ENCODE measurements at regions not wholly inside any gene's neighbourhood (a gene's known extent, or its start where the extent isn't known, plus 50 kb on each side); places are given as distances from the start of the nearest gene placed in this dataset.
"Not testable (repeated sequence)": the region's sequence is repeated elsewhere in the genome, so short reads cannot be mapped to it uniquely, and the experiment has no call there.

DNA sequence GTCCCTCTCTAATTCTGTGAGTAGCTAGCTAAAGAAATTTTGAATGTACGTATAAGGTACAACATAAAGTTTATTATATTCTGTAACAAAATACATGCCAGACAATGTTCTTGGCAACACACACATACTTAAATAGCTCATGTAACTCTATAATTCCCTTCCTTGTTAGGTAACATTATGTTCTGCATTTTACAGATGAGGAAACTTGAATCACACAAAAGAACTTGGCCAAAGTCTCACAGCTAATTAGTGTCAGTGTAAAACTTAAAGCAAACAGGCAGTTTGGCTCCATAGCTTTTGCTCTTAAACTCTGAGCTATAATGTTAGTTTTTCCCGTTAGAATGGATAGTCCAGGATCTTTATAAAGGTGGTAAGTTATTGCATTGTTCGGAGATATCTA, 1091.8 kb upstream of the SLIT2 start:
- no peaks in the 10 kb centered on the region for H3K36me3 ChIP-seq (ENCODE audit: control insufficient read depth in 2 of 2, insufficient read depth in 2 of 2, low read length in 2 of 2)
- H3K4me3 ChIP-seq (ENCODE audit: low read length in 2 of 2): no peak overlapping the region
- peaks cover 0 to 4% of the 10 kb centered on the region in 2 donors for H3K9me3 ChIP-seq (ENCODE audit: control insufficient read depth in 2 of 2, low read length in 2 of 2)
- H3K4me1 ChIP-seq (ENCODE audit: control insufficient read depth in 2 of 2, insufficient read depth in 2 of 2, low read length in 2 of 2): no peaks in the 10 kb centered on the region
- H3K27ac ChIP-seq (ENCODE audit: low read depth in 2 of 2, low read length in 2 of 2): no peak overlapping the region
- H3K9ac ChIP-seq (ENCODE audit: low read depth in 1 of 2, low read length in 2 of 2): no peak overlapping the region
- no peaks in the 10 kb centered on the region for H3K27me3 ChIP-seq (ENCODE audit: control insufficient read depth in 2 of 2, insufficient read depth in 2 of 2, low read length in 2 of 2)

DNA sequence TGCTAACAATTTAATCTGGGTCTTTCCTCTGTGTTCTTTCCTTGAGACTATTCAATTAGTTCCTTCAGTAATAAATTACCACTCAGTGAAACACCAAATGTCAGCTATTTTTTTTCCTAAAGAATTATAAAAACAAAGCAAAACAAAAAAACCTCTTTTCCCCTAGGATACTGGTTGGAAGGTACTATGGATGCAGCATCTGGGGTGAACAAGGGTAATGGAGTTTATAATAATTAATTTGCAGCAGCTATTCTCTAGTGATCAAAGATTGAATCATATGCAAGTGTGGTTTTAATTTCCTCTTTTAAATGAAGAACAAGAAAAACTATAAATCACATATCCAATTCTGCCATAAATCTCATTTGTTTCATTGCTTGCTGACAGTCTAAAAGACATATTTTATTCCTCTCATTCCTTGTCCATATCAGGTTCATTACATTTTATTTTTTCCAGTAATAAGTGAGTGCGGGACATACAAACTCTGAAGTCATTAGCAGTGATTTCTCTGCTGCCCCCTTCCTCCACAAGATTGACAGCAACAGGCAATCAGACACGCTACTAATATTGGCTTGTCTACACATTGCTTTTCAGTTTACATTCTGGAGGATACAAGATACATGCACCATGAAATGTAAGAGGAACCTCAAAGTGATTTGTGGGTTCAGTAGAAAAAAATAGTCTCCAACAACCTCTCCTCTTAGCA, 1093.4 kb upstream of the SLIT2 start:
- H3K36me3 ChIP-seq (ENCODE audit: control insufficient read depth in 2 of 2, insufficient read depth in 2 of 2, low read length in 2 of 2): no peaks in the 10 kb centered on the region
- H3K4me1 ChIP-seq (ENCODE audit: control insufficient read depth in 2 of 2, insufficient read depth in 2 of 2, low read length in 2 of 2): no peaks in the 10 kb centered on the region
- no peaks in the 10 kb centered on the region for H3K27me3 ChIP-seq (ENCODE audit: control insufficient read depth in 2 of 2, insufficient read depth in 2 of 2, low read length in 2 of 2)
- peaks cover 0 to 4% of the 10 kb centered on the region in 2 donors for H3K9me3 ChIP-seq (ENCODE audit: control insufficient read depth in 2 of 2, low read length in 2 of 2)
- no peak overlapping the region for H3K4me3 ChIP-seq (ENCODE audit: low read length in 2 of 2)
- no peak overlapping the region for H3K9ac ChIP-seq (ENCODE audit: low read depth in 1 of 2, low read length in 2 of 2)
- H3K27ac ChIP-seq (ENCODE audit: low read depth in 2 of 2, low read length in 2 of 2): no peak overlapping the region

DNA sequence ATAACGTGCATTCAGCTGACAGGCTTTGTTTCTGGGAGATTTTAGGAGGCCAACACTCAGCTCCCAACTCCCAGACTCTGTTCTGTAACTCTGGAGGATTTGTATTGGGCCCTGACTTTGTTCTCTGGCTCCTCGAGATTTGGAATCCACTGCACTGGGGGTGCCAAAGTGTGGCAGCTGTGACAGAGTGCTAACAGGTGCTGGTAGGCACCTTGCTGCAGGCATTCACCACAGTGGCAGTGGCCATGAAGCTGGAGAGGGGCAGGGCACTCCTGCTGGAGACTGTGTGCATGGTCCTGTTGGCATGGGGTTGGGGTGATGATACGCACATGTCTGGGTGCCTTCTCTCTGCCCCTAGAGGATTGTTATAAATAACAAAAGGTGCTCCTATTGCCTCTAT, 1094.9 kb upstream of the SLIT2 start:
- Histone ChIP-seq H3K27me3 (ENCODE audit: control insufficient read depth in 2 of 2, insufficient read depth in 2 of 2, low read length in 2 of 2) (no peaks in the 10 kb centered on the region), H3K4me3 (ENCODE audit: low read length in 2 of 2) (no peak overlapping the region), H3K9ac (ENCODE audit: low read depth in 1 of 2, low read length in 2 of 2) (no peak overlapping the region), H3K27ac (ENCODE audit: low read depth in 2 of 2, low read length in 2 of 2) (no peak overlapping the region), H3K4me1 (ENCODE audit: control insufficient read depth in 2 of 2, insufficient read depth in 2 of 2, low read length in 2 of 2) (no peaks in the 10 kb centered on the region), H3K36me3 (ENCODE audit: control insufficient read depth in 2 of 2, insufficient read depth in 2 of 2, low read length in 2 of 2) (no peaks in the 10 kb centered on the region), H3K9me3 (ENCODE audit: control insufficient read depth in 2 of 2, low read length in 2 of 2) (peaks cover 0 to 4% of the 10 kb centered on the region in 2 donors)

DNA sequence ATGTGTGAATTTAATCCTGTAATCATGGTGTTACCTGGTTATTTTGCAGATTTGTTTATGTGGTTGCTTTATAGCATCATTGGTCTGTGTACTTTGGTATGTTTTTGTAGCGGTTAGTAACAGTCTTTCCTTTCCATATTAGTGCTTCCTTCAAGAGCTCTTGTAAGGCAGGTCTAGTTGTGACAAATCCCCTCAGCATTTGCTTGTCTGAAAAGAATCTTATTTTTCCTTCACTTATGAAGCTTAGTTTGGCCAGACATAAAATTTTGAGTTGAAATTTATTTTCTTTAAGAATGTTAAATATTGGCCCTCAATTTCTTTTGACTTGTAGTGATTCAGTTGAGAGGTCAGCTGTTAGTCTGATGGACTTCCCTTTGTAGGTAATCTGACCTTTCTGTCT, 1096.1 kb upstream of the SLIT2 start:
- H3K27ac ChIP-seq (ENCODE audit: low read depth in 2 of 2, low read length in 2 of 2): no peak overlapping the region
- H3K9ac ChIP-seq (ENCODE audit: low read depth in 1 of 2, low read length in 2 of 2): no peak overlapping the region
- no peak overlapping the region for H3K4me3 ChIP-seq (ENCODE audit: low read length in 2 of 2)
- peaks cover 0 to 4% of the 10 kb centered on the region in 2 donors for H3K9me3 ChIP-seq (ENCODE audit: control insufficient read depth in 2 of 2, low read length in 2 of 2)
- H3K4me1 ChIP-seq (ENCODE audit: control insufficient read depth in 2 of 2, insufficient read depth in 2 of 2, low read length in 2 of 2): no peaks in the 10 kb centered on the region
- no peaks in the 10 kb centered on the region for H3K36me3 ChIP-seq (ENCODE audit: control insufficient read depth in 2 of 2, insufficient read depth in 2 of 2, low read length in 2 of 2)
- no peaks in the 10 kb centered on the region for H3K27me3 ChIP-seq (ENCODE audit: control insufficient read depth in 2 of 2, insufficient read depth in 2 of 2, low read length in 2 of 2)

DNA sequence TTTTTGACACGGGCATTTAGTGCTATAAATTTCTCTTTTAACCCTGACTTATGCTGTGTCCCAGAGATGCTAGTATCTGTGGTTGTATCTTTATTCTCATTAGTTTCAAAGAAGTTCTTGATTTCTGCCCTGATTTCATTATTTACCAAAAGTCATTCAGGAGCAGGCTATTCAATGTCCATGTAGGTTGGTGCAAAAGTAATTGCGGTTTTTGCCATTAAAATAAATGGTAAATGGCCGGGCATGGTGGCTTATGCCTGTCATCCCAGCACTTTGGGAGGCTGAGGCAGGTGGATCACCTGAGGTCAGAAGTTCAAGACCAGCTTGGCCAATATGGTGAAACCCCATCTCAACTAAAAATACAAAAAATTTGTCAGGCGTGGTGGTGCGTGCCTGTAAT, 1097.4 kb upstream of the SLIT2 start:
- H3K27ac ChIP-seq (ENCODE audit: low read depth in 2 of 2, low read length in 2 of 2); H3K9ac ChIP-seq (ENCODE audit: low read depth in 1 of 2, low read length in 2 of 2); H3K36me3 ChIP-seq (ENCODE audit: control insufficient read depth in 2 of 2, insufficient read depth in 2 of 2, low read length in 2 of 2); H3K4me3 ChIP-seq (ENCODE audit: low read length in 2 of 2); H3K4me1 ChIP-seq (ENCODE audit: control insufficient read depth in 2 of 2, insufficient read depth in 2 of 2, low read length in 2 of 2); H3K9me3 ChIP-seq (ENCODE audit: control insufficient read depth in 2 of 2, low read length in 2 of 2); H3K27me3 ChIP-seq (ENCODE audit: control insufficient read depth in 2 of 2, insufficient read depth in 2 of 2, low read length in 2 of 2): not testable (repeated sequence)

DNA sequence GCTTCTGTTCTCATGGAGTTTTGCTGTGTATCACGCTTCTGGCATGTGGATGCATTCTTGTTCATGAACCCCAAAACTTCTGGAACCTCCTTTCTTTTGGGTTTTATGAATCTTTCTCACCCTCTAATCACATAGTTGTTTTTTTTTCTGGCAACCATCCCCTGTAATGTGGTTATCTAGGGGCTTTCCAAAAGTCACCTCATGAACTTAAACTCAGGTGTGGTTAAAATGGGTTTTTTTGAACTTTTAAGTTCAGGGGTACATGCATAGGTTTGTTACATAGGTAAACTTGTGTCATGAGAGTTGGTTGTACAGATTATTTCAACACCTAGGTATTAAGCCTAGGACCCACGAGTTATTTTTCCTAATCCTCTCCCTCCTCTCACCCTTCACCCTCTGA, 1099.4 kb upstream of the SLIT2 start:
- Histone ChIP-seq H3K9me3 (ENCODE audit: control insufficient read depth in 2 of 2, low read length in 2 of 2) (peaks cover 0 to 4% of the 10 kb centered on the region in 2 donors), H3K9ac (ENCODE audit: low read depth in 1 of 2, low read length in 2 of 2) (no peak overlapping the region), H3K4me1 (ENCODE audit: control insufficient read depth in 2 of 2, insufficient read depth in 2 of 2, low read length in 2 of 2) (no peaks in the 10 kb centered on the region), H3K27me3 (ENCODE audit: control insufficient read depth in 2 of 2, insufficient read depth in 2 of 2, low read length in 2 of 2) (no peaks in the 10 kb centered on the region), H3K36me3 (ENCODE audit: control insufficient read depth in 2 of 2, insufficient read depth in 2 of 2, low read length in 2 of 2) (no peaks in the 10 kb centered on the region), H3K4me3 (ENCODE audit: low read length in 2 of 2) (no peak overlapping the region), H3K27ac (ENCODE audit: low read depth in 2 of 2, low read length in 2 of 2) (no peak overlapping the region)

DNA sequence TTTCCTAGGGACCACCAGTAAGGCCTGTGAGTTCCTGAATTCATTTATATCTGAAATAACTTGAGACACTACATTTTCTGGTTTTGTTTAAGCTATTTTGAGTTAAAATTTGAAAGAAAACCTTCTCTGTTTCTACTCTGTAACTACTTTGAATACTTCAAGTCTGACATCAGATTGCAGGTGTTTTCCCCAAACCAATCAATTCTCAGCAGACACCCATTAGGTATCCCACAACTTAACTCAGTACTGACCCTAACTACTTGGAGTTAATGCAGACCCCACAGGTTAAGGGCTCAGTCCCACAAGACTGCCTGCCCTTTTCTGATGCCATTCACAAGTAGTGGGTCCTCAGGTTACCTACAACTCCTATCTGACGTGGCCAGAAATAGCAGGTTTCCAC, 1100.0 kb upstream of the SLIT2 start:
- Histone ChIP-seq H3K4me1 (ENCODE audit: control insufficient read depth in 2 of 2, insufficient read depth in 2 of 2, low read length in 2 of 2) (no peaks in the 10 kb centered on the region), H3K9me3 (ENCODE audit: control insufficient read depth in 2 of 2, low read length in 2 of 2) (peaks cover 0 to 4% of the 10 kb centered on the region in 2 donors), H3K36me3 (ENCODE audit: control insufficient read depth in 2 of 2, insufficient read depth in 2 of 2, low read length in 2 of 2) (no peaks in the 10 kb centered on the region), H3K4me3 (ENCODE audit: low read length in 2 of 2) (no peak overlapping the region), H3K9ac (ENCODE audit: low read depth in 1 of 2, low read length in 2 of 2) (no peak overlapping the region), H3K27me3 (ENCODE audit: control insufficient read depth in 2 of 2, insufficient read depth in 2 of 2, low read length in 2 of 2) (no peaks in the 10 kb centered on the region), H3K27ac (ENCODE audit: low read depth in 2 of 2, low read length in 2 of 2) (no peak overlapping the region)

DNA sequence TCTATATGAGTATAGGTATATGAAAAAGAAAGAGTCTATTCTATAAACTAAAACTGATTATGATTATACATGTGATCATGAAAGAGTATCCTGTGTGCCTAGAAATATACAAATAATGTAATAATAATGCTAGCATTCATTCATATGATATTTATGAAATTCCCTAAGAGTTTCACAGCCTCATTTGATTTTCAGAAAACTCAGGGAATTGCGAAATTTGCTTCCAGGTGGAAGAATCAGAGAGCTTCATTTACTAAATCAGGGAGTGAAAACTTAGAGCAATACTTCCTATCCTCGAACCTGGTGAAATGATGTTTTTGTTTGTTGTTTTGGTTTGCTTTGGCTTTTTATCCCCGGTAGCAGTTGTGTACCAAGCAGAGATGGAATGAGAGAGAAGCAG, 1105.7 kb upstream of the SLIT2 start:
- no peak overlapping the region for H3K9ac ChIP-seq (ENCODE audit: low read depth in 1 of 2, low read length in 2 of 2)
- H3K27me3 ChIP-seq (ENCODE audit: control insufficient read depth in 2 of 2, insufficient read depth in 2 of 2, low read length in 2 of 2): no peaks in the 10 kb centered on the region
- H3K4me1 ChIP-seq (ENCODE audit: control insufficient read depth in 2 of 2, insufficient read depth in 2 of 2, low read length in 2 of 2): no peaks in the 10 kb centered on the region
- no peak overlapping the region for H3K27ac ChIP-seq (ENCODE audit: low read depth in 2 of 2, low read length in 2 of 2)
- no peaks in the 10 kb centered on the region for H3K9me3 ChIP-seq (ENCODE audit: control insufficient read depth in 2 of 2, low read length in 2 of 2)
- H3K36me3 ChIP-seq (ENCODE audit: control insufficient read depth in 2 of 2, insufficient read depth in 2 of 2, low read length in 2 of 2): no peaks in the 10 kb centered on the region
- H3K4me3 ChIP-seq (ENCODE audit: low read length in 2 of 2): no peak overlapping the region

DNA sequence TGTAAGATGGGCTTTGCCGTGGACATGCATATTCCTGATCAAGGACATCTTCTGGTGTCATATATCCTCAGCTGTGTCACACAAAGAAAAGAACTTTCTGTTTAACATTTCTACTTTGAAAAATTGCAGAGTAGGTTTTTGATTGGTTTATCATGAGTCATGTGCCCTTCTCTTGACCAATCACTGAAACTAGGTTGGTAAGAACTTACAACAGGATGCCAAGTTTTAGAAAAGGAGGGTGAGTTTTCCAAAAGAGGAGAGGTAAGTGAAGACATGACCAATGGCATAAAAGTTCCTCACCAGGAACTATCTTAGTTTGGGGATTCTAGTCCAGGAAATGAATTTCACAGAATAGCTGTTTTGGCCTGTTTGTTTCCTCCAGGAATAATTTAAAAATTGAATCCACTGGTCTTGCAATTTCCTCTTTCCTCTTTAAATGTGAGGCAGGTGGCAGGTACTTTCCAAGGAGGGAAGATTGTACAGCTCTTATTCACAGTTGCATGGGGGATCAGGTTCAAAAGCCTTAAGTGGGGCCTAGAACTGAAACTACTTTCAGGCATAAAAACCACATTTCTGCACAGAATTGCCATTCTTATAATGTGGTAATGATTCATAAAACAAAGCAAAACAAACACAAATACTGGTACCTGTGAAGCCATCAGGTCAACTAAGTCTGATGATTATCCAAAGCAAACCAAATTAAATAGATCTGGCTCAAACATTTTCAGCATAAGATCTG, 1114.5 kb upstream of the LCORL start:
- Histone ChIP-seq H3K36me3 (ENCODE audit: control insufficient read depth in 2 of 2, insufficient read depth in 2 of 2, low read length in 2 of 2) (no peaks in the 10 kb centered on the region), H3K9me3 (ENCODE audit: control insufficient read depth in 2 of 2, low read length in 2 of 2) (no peaks in the 10 kb centered on the region), H3K27me3 (ENCODE audit: control insufficient read depth in 2 of 2, insufficient read depth in 2 of 2, low read length in 2 of 2) (no peaks in the 10 kb centered on the region), H3K27ac (ENCODE audit: low read depth in 2 of 2, low read length in 2 of 2) (no peak overlapping the region), H3K4me1 (ENCODE audit: control insufficient read depth in 2 of 2, insufficient read depth in 2 of 2, low read length in 2 of 2) (no peaks in the 10 kb centered on the region), H3K9ac (ENCODE audit: low read depth in 1 of 2, low read length in 2 of 2) (no peak overlapping the region), H3K4me3 (ENCODE audit: low read length in 2 of 2) (no peak overlapping the region)

DNA sequence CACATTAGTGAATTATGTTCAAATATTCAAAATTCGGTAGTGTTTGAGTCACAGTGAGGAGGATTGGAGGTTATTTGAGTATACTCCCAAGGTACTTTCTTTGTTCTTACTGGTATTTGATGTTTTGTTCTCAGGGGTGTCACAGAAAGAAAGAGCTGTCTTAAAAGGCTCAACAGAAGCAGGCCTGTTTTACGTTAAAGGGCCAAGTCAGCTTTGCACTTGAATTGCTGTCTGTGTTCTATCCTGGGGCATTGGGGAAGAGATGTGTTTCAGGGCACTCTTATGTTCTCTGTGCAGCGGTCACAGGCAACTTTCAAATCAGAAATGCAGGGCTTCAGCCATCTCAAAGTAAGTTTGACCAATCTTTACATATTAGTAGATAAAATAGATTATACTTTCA, 1113.1 kb upstream of the LCORL start:
- Histone ChIP-seq H3K36me3 (ENCODE audit: control insufficient read depth in 2 of 2, insufficient read depth in 2 of 2, low read length in 2 of 2) (no peaks in the 10 kb centered on the region), H3K27ac (ENCODE audit: low read depth in 2 of 2, low read length in 2 of 2) (no peak overlapping the region), H3K9me3 (ENCODE audit: control insufficient read depth in 2 of 2, low read length in 2 of 2) (no peaks in the 10 kb centered on the region), H3K9ac (ENCODE audit: low read depth in 1 of 2, low read length in 2 of 2) (no peak overlapping the region), H3K4me3 (ENCODE audit: low read length in 2 of 2) (no peak overlapping the region), H3K27me3 (ENCODE audit: control insufficient read depth in 2 of 2, insufficient read depth in 2 of 2, low read length in 2 of 2) (no peaks in the 10 kb centered on the region), H3K4me1 (ENCODE audit: control insufficient read depth in 2 of 2, insufficient read depth in 2 of 2, low read length in 2 of 2) (no peaks in the 10 kb centered on the region)

Measured in mucosa of rectum (tissue), 2 donors.